GM12878 (cell line): ENCODE measurements at regions not wholly inside any gene's neighbourhood (a gene's known extent, or its start where the extent isn't known, plus 50 kb on each side); places are given as distances from the start of the nearest gene placed in this dataset.

Experiments used
- ATAC-seq: fragments of 200-7000 bp; cut with Tn5 transposase; 3 replicates; pipeline ENCODE4 v1.9.1; 2020; ENCODE audit warnings: mild to moderate bottlenecking, moderate library complexity
- BruUV-seq: library from RNA; stranded (reverse); fragments of 400-500 nt; replicated peaks from 2 replicates; lab custom pipeline; 2021; lab: Mats Ljungman, UMichigan
- CTCF ChIA-PET: fragments of 300-600 bp; sonication (Branson Sonifier 250); formaldehyde crosslinking; extraction: SDS; loops from one replicate; lab custom pipeline; 2021; ENCODE audit warnings: inconsistent platforms; lab: Yijun Ruan, JAX
- POLR2A ChIA-PET: fragments of 350-600 bp; formaldehyde crosslinking; extraction: SDS; loops from one replicate; lab custom pipeline; 2021; ENCODE audit warnings: inconsistent platforms; lab: Charles Lee
- RAD21 ChIA-PET: fragments of 300-600 bp; sonication (Branson Sonifier 250); formaldehyde crosslinking; loops from one replicate; lab custom pipeline; 2023; ENCODE audit warnings: antibody characterized with exemption; ENCODE audit not compliant: unreplicated experiment; lab: Charles Lee
- SMC1A ChIA-PET: fragments of 300-600 bp; sonication (Branson Sonifier 250); formaldehyde crosslinking; loops from one replicate; lab custom pipeline; 2023; ENCODE audit not compliant: unreplicated experiment, uncharacterized antibody; lab: Charles Lee
- DNase-seq: peaks from one replicate; pipeline ENCODE4 v3.0.0-alpha.2; 2011; ENCODE audit warnings: low read depth, low spot score
- FAIRE-seq: peaks from 3 replicates; lab custom pipeline; 2011; peaks lifted over from hg19 to GRCh38; lab: Jason Lieb, UNC
- H2AFZ ChIP-seq: 2 replicates; pipeline ENCODE4 v1.6.0; 2011; ENCODE audit warnings: low read depth, low read length, control low read depth; ENCODE audit not compliant: control insufficient read depth
- H3K27ac ChIP-seq: 2 replicates; pipeline ENCODE4 v1.5.1; 2011; ENCODE audit warnings: control low read depth; ENCODE audit not compliant: control insufficient read depth, insufficient read depth
- H3K27me3 ChIP-seq, 2 experiments: replicated peaks in 1 of 2; 2 replicates each; pipeline versions ENCODE4 v1.6.0 to v1.6.1; 2011; ENCODE audit warnings: low read length in 1 of 2; ENCODE audit not compliant: control insufficient read depth in 2 of 2, insufficient read depth in 2 of 2
- H3K36me3 ChIP-seq, 2 experiments: 2 replicates each; pipeline ENCODE4 v1.5.1; 2011; ENCODE audit warnings: low read length in 1 of 2; ENCODE audit not compliant: control insufficient read depth in 2 of 2, insufficient read depth in 2 of 2
- H3K4me1 ChIP-seq: 2 replicates; pipeline ENCODE4 v1.6.1; 2011; ENCODE audit warnings: mild to moderate bottlenecking, low read length, moderate library complexity, mixed read lengths; ENCODE audit not compliant: control insufficient read depth, insufficient read depth
- H3K4me2 ChIP-seq: 2 replicates; pipeline ENCODE4 v1.6.0; 2011; ENCODE audit warnings: control low read depth; ENCODE audit not compliant: control insufficient read depth, insufficient read depth
- H3K4me3 ChIP-seq: fragments of 200-600 bp; sonication (generic); 2 replicates; pipeline ENCODE4 v1.5.1; 2016
- H3K79me2 ChIP-seq: 2 replicates; pipeline ENCODE4 v1.6.0; 2011; ENCODE audit warnings: low read length; ENCODE audit not compliant: control insufficient read depth, insufficient read depth
- H3K9ac ChIP-seq: 2 replicates; pipeline ENCODE4 v1.8.0; 2011; ENCODE audit warnings: low read length, control low read depth, mixed read lengths; ENCODE audit not compliant: control insufficient read depth, insufficient read depth
- H3K9me3 ChIP-seq: replicated peaks from 3 replicates; pipeline ENCODE4 v1.5.1; 2011; ENCODE audit warnings: mild to moderate bottlenecking, low read length; ENCODE audit not compliant: control insufficient read depth, insufficient read depth
- H4K20me1 ChIP-seq: 2 replicates; pipeline ENCODE4 v1.6.0; 2011; ENCODE audit not compliant: control insufficient read depth, insufficient read depth
- BCL11A ChIP-seq: IDR thresholded peaks from 2 replicates; pipeline ENCODE4 v1.6.1; 2011; ENCODE audit warnings: low read depth, low read length
- BCLAF1 ChIP-seq: fragments of 450-650 bp; IDR thresholded peaks from 2 replicates; pipeline ENCODE4 v1.6.1; 2017; ENCODE audit warnings: antibody characterized with exemption, mild to moderate bottlenecking, moderate library complexity
- ETV6 ChIP-seq, 2 experiments: fragments of 450-650 bp in 1 of 2; IDR thresholded peaks in 1 of 2; conservative IDR thresholded peaks in 1 of 2; 2 replicates each; pipeline ENCODE4 v1.6.1; 2014; ENCODE audit warnings: antibody characterized with exemption in 1 of 2, borderline replicate concordance in 1 of 2, low read depth in 1 of 2, mild to moderate bottlenecking in 1 of 2, moderate library complexity in 1 of 2
- JUNB ChIP-seq: IDR thresholded peaks from 2 replicates; pipeline ENCODE4 v1.6.1; 2016; ENCODE audit warnings: antibody characterized with exemption, mild to moderate bottlenecking
- KDM1A ChIP-seq: fragments of 200-600 bp; sonication (generic); IDR thresholded peaks from 2 replicates; pipeline ENCODE4 v1.6.1; 2016; ENCODE audit warnings: borderline replicate concordance
- NRF1 ChIP-seq: conservative IDR thresholded peaks from 2 replicates; pipeline ENCODE4 v1.6.1; 2011; ENCODE audit warnings: mild to moderate bottlenecking, low read depth, low read length, improper control_type of control experiment
- PML ChIP-seq: IDR thresholded peaks from 2 replicates; pipeline ENCODE4 v1.6.1; 2012; ENCODE audit warnings: low read length, inconsistent platforms
- RB1 ChIP-seq: fragments of 450-650 bp; formaldehyde crosslinking; IDR thresholded peaks from 2 replicates; pipeline ENCODE4 v1.6.1; 2017; ENCODE audit warnings: mild to moderate bottlenecking, borderline replicate concordance
- SMAD1 ChIP-seq: fragments of 450-650 bp; IDR thresholded peaks from 2 replicates; pipeline ENCODE4 v1.6.1; 2018; ENCODE audit warnings: mild to moderate bottlenecking, low read depth; ENCODE audit not compliant: partially characterized antibody
- TCF3 ChIP-seq: IDR thresholded peaks from 2 replicates; pipeline ENCODE4 v1.6.1; 2012; ENCODE audit warnings: low read depth, mild to moderate bottlenecking, low read length, borderline replicate concordance; ENCODE audit not compliant: insufficient read depth
- USF1 ChIP-seq: IDR thresholded peaks from 2 replicates; pipeline ENCODE4 v1.6.1; 2011; ENCODE audit warnings: borderline replicate concordance, low read depth, mild to moderate bottlenecking, moderate library complexity, mixed read lengths, low read length; ENCODE audit not compliant: insufficient read depth; ENCODE audit errors: extremely low read length
- YY1 ChIP-seq: IDR thresholded peaks from 2 replicates; pipeline ENCODE4 v1.6.1; 2011; ENCODE audit warnings: low read depth, mild to moderate bottlenecking, low read length
- ZBTB11 ChIP-seq: fragments of 450-650 bp; formaldehyde crosslinking; IDR thresholded peaks from 2 replicates; pipeline ENCODE4 v1.5.0; 2022; ENCODE audit warnings: mild to moderate bottlenecking, missing genetic modification characterization
- ZBTB33 ChIP-seq: fragments of 450-650 bp; IDR thresholded peaks from 2 replicates; pipeline ENCODE4 v1.6.1; 2017; ENCODE audit warnings: mild to moderate bottlenecking
- ZNF622 ChIP-seq: fragments of 450-650 bp; IDR thresholded peaks from 2 replicates; pipeline ENCODE4 v1.6.1; 2017; ENCODE audit warnings: mild to moderate bottlenecking, inconsistent platforms
- WGBS: methylation state at CpG from one replicate; pipeline ENCODE4 v1.1.6; 2016; ENCODE audit warnings: low lambda C conversion rate; ENCODE audit not compliant: insufficient replicate concordance, insufficient coverage; ENCODE audit errors: missing lambda C conversion rate; 5-methylcytosine and 5-hydroxymethylcytosine counted together
- in situ Hi-C: fragments of 300-500 bp; cut with MboI; formaldehyde crosslinking; loops from 9 replicates; pipeline ENCODE4 v1.14.3; 2018; ENCODE audit warnings: mixed read lengths
- intact Hi-C: fragments of 100-400 bp; cut with micrococcal nuclease; formaldehyde crosslinking; loops from one replicate; pipeline ENCODE4 v1.14.2; 2022; ENCODE audit not compliant: unreplicated experiment

GRCh38 chr13:73672492-73672891 is 461.7 kb downstream of the KLF12 start (continued):
- no peak for TF ChIP-seq ZBTB11 (CRISPR knock-in tag)
- no peak for TF ChIP-seq RB1
- no peak for TF ChIP-seq BCLAF1
- no peak for TF ChIP-seq TCF3
- TF ChIP-seq, all 136 proteins: peak for 0

GRCh38 chr13:73671732-73672131 is 462.5 kb downstream of the KLF12 start:
- CTCF ChIA-PET: no interaction called here
- POLR2A ChIA-PET: no interaction called here
- SMC1A ChIA-PET: no interaction called here
- no peak for TF ChIP-seq KDM1A
- TF ChIP-seq JUNB: no peak
- TF ChIP-seq ZBTB33: no peak
- TF ChIP-seq NRF1: no peak
- no peak for TF ChIP-seq BCL11A
- TF ChIP-seq USF1: no peak
- no peak for TF ChIP-seq YY1
- no peak for TF ChIP-seq SMAD1
- no peak for TF ChIP-seq ETV6 (conservative IDR thresholded peaks at IDR 0.05 in 1 of 2, IDR thresholded peaks at IDR 0.05 in 1 of 2; ENCODE audit: borderline replicate concordance in 1 of 2, low read depth in 1 of 2)
- TF ChIP-seq PML: no peak
- no peak for TF ChIP-seq ZNF622

More at GRCh38 chr13:73671732-73672131, 462.5 kb downstream of the KLF12 start:
- DNase-seq: no peak
- Histone ChIP-seq H3K79me2 (no peaks in the 10 kb centered on the region), H3K27me3 (no peaks in the 10 kb centered on the region), H2AFZ (no peak overlapping the region), H3K9me3 (no peaks in the 10 kb centered on the region), H3K9ac (no peak overlapping the region), H3K36me3 (no peaks in the 10 kb centered on the region), H4K20me1 (no peaks in the 10 kb centered on the region), H3K4me3 (no peak overlapping the region), H3K4me2 (no peak overlapping the region), H3K27ac (no peak overlapping the region), H3K4me1 (no peaks in the 10 kb centered on the region)
- no TSS peak for BruUV-seq
- RAD21 ChIA-PET: no interaction called here
- intact Hi-C loops (no loop called here), in situ Hi-C loops (no loop called here)
- FAIRE-seq: no peak
- 61% methylated on average over 5 of the region's 5 CpGs for WGBS
- no peak for ATAC-seq
